HK-2 (cell line): ENCODE measurements at regions not wholly inside any gene's neighbourhood (a gene's known extent, or its start where the extent isn't known, plus 50 kb on each side); places are given as distances from the start of the nearest gene placed in this dataset.

Experiments used
- DNase-seq: peaks from one replicate; pipeline ENCODE4 v3.0.0-alpha.2; 2018; ENCODE audit not compliant: unreplicated experiment

DNA sequence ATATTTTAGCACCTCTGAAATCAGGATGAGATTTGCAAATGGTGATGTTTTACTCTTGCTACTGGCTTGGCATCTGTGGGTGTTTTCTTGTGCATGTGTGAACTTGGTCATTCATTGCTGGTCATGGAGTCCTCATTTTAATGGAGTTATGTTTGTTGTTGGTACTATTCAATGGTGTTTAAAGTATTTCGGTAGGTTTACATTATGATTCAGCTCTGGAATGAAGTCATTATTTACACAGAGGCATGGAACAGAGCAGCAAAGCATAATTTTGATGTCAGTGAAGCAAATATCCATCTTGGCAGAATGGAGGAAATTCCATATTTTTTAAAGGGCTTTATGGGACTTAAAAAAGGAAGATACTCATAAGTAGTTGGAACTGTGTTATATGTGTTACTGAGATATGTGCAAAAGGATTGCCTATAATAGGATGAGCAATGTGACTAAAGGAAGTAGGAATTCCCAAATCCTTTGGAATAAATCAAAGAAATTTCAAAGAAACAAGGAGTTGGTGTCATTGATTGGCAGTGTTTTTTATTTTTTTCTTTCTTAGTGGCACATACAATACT is 147.4 kb downstream of the ACTBL2 start:
- no peak for DNase-seq

- no peak for DNase-seq
Observed at GRCh38 chr5:57334475-57334874, 148.1 kb downstream of the ACTBL2 start.

GRCh38 chr5:57332361-57332760 is 150.2 kb downstream of the ACTBL2 start:
- DNase-seq: no peak

DNA sequence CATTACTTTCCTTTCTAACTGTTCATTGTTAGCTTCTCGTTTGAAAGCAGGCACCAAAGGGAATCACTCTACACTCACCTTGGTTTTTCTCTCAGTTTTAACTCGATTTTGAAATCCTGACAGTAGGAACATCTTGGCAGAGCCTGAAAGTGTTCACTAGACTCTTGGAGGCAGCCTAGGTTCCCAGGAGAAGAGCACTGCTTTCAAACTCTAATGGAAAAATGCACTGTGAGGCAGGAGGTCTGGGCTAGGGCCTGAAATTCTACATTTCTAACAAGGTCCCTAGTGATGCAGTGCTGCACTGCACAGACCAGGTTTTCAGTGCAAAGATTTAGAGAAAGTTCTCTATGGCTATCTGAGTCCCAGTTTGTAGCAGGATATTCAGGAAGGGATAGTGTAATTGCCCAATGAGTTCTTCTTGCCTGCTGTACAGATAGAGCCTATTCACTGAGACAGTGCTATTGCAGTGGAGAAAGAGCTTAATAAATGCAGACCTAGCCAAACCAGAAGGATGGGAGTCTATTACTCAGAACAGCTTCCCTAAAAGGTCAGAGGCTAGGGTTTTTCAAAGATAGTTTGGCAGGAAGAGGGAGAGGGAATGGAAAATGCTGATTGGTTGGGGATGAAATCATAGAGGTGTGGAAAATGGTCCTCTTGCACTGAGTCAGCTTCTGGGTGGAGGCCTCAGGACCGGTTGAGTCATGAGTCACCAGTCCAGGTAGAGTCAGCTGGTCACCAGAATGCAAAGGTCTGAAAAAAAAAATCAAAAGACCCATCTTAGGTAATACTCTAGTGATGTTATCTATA is 153.9 kb downstream of the GPBP1 start:
- peak; percentile 19 for DNase-seq

GRCh38 chr5:57325678-57326397 is 152.0 kb downstream of the GPBP1 start:
- DNase-seq: no peak

- DNase-seq: no peak
Observed at GRCh38 chr5:57324861-57325260, 151.0 kb downstream of the GPBP1 start.

DNA sequence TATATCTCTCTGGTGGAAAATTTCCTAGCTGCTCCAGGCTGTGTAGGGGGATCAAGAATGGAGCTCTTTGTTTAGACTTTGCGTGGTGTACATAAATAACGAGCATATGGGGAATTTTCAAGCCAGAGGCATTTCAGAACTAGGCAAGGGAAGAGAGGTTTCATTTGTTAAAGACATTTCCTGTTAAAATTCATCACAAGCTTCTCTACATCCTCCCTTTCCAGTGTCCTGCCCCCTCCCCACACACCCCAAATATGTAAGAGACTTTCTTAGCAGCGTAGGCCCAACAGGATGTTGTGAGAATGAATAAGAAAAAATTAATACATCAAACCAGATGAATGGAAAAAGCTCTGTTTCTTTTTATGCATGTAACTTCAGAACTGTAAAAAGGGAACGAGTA is 150.3 kb downstream of the GPBP1 start:
- no peak for DNase-seq

- DNase-seq: no peak
Observed at GRCh38 chr5:57320582-57320981, 146.7 kb downstream of the GPBP1 start.

- no peak for DNase-seq
Observed at GRCh38 chr5:57319628-57320027, 145.8 kb downstream of the GPBP1 start.

DNA sequence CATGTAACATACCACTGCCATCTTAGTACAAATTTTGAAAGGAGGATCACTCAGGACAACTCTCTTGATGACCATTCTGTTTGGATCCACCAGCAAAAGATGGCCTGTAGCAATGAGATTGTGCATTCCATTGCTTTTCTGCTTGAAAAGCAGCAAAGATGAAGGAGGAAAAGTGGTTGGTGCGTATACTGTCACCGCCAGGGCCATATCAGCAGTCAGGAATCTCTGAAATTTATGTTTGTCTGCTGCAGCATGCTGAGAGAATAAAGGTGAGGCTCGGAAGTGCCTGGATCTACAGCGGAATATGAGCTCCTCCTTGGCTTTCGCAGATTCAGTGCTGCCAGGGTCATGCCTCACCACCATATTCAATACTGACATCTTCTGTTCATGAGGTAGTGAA is 144.4 kb downstream of the GPBP1 start:
- DNase-seq: no peak

GRCh38 chr5:57317341-57317740 is 143.5 kb downstream of the GPBP1 start:
- no peak for DNase-seq

DNA sequence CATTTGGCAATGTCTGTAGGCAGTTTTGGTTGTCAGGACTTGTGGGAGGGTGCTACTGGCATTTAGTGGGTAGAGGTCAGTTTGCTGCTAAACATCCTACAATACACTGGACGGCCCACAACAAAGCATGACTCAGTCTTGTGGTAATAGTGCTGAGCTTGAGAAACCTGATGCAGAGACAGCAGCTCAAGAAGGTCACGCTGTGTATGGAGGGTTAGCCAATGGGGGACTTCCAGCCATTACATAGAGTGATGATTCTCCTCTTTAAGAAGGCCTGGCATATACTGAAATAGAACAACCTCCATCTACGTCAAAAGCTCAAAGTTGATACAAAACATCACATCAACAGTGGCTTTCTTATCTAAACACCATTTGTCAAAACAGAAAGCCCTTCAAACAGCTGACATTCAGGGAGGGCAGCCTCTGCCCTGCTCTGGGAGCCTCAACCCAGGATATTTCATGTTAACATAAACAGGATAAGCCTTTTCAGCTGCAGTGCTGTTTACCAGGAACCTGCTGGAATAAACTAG is 143.0 kb downstream of the GPBP1 start:
- DNase-seq: peak; percentile 35

DNA sequence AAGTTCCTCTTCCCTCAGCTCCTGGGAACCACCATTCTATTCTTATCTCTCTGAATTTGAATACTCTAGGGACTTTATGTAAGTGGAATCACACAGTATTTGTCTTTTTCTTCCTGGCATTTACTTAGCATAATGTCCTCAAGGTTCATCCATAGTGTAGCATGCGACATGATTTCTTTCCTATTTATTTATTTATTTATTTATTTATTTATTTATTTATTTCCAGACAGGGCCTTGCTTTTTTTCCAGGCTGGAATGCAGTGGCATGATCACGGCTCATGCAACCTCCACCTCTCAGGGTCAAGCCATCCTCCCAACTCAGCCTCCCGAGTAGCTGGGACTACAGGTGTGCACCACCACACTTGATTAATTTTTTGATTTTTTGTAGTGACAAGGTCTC is 142.1 kb downstream of the GPBP1 start:
- no peak for DNase-seq
